NCI-H69 (cell line): ENCODE measurements at regions not wholly inside any gene's neighbourhood (a gene's known extent, or its start where the extent isn't known, plus 50 kb on each side); places are given as distances from the start of the nearest gene placed in this dataset.
A peak's percentile ranks its signal among the peaks of the same experiment; 100 is the strongest.

ENCODE experiments used
- DNase-seq: peaks from one replicate; lab custom pipeline; 2025; lab: John Stamatoyannopoulos, UW

DNA sequence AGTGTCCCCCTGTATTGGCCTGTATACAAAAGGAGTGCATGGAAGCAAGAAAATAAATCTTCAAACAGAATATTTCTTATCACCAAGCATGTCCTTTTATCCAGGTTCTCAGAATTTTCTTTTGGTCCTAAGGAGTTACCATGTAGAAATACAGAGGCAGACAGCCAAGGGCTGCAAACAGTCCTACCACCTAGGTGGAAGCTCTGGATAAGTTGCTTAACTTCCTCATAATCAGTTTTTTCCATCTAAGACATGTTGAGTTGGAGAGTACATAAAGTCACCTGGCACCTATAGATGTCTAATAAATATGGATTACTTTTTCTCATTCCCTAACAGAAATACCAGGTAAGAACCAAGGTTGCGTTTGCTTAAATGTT, 57.0 kb upstream of the BLID start:
- no peak for DNase-seq

DNA sequence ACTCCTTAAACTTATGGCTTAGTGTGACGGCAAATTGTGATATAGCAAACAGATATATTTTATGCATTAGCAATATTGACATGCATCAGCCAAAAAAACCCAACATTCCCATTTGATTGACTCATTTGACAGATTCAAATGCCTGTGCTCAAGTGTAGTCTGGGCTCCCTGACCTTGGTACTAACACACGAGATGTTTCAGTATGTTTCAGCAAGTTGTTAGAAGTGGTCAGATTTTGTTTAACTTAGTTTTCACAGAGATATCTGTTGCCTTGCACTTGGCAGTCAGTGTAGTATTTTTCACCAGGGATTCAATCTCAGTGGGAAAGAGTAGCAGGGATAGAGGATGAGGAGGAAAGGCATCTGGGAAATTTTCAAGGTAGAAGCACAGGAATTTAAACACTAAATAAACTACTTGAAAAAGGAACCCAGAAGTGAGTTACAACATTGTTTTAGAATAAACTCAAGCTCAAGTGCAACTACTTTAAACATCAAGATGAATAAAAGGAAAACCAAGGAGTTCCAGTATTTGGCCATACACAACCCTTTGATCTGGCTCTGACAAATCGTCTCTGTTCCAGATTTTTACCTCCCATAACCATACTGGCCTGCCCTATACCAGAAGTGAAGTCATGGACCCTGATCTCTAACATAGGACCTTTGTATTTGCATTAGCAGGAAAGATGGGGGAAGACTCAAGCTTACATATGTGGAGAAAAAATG, 56.5 kb upstream of the BLID start:
- no peak for DNase-seq

GRCh38 chr11:122170815-122171475, 54.9 kb upstream of the BLID start:
- no peak for DNase-seq

GRCh38 chr11:122168218-122168617, 52.2 kb upstream of the BLID start:
- no peak for DNase-seq

DNA sequence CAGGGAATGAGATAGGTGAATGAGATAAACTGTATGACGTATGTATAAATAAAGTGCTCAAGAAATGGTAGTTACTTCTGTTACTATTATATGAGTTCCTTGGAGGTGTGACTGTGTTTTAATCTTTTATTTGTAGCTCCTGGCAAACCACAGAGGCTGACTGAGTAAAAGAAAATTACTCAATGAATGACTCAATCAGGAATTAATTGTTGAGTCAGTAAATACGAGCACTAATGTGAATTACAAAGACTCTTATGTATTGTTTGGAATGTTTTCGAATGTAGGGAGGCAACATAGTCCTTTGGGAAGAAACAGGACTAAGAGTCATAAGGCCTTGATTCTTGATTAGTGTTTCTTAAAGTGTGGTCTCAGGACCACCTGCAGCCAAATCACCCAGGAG, 51.1 kb upstream of the BLID start:
- DNase-seq = no peak

DNA sequence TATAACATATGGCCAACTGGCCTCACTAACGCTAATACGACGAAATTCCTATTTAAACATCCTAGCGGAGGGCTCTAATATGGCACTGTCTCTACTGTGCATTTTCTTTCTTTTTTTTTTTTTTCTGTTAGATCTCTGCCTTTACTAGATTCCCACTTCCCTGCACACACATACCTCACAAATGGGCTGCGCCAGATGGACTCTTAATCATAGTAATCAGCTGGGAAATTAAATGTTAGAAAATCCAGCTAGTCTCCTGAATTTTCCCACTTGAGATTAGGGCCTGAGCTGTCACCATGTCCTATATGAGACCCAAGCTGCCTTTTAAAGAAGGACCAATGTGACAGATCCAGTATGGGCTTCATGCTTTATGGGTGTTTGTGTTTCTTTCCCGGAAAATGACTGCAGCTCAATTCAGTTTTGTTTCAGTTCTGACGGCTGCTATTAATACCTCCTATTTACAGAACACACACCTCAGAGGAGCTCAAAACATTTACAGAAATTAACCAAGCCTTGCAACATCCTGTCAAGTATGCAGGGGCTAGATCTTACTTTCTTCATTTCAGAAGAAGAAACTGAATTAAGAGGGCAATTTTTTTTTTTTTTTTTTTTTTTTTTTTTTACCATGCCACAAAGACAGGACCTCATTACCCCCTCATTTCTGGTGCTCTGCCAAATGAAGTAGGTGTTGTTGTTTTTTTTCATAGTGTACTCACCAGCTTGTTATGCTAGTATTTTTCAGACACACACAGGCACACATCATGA, 49.8 kb upstream of the BLID start:
- peak; percentile 46 for DNase-seq
